Ovary (tissue), 7 donors: ENCODE measurements at regions not wholly inside any gene's neighbourhood (a gene's known extent, or its start where the extent isn't known, plus 50 kb on each side); places are given as distances from the start of the nearest gene placed in this dataset.

Experiments
- DNase-seq, 5 donors: peaks; one replicate each; pipeline ENCODE4 v3.0.0-alpha.2; 2019 to 2020
- H3K27ac ChIP-seq, 2 donors: fragments of 200-600 bp; one replicate each; pipeline versions ENCODE4 v1.5.1 to v1.8.0; 2019 to 2022
- H3K27me3 ChIP-seq: fragments of 200-600 bp; one replicate; pipeline ENCODE4 v1.8.0; 2022
- H3K36me3 ChIP-seq: fragments of 200-600 bp; sonication (generic); one replicate; pipeline ENCODE4 v1.5.1; 2019
- H3K4me1 ChIP-seq: one replicate; pipeline ENCODE4 v1.8.1; 2013; ENCODE audit warnings: mild to moderate bottlenecking, moderate library complexity; ENCODE audit not compliant: insufficient read depth
- H3K4me3 ChIP-seq: fragments of 200-600 bp; sonication (generic); one replicate; pipeline ENCODE4 v1.5.1; 2017
- H3K9me3 ChIP-seq, 2 donors: fragments of 200-600 bp in 1 of 2; sonication (generic) in 1 of 2; one replicate each; pipeline versions ENCODE4 v1.5.1 to v1.8.1; 2013 to 2019; ENCODE audit warnings: mild to moderate bottlenecking in 1 of 2, moderate library complexity in 1 of 2
- EP300 ChIP-seq: sonication (generic); formaldehyde crosslinking; IDR thresholded peaks from one replicate; pipeline ENCODE4 v1.6.1; 2017; ENCODE audit warnings: antibody characterized with exemption
- POLR2A ChIP-seq: fragments of 450-650 bp; IDR thresholded peaks from one replicate; pipeline ENCODE4 v1.6.1; 2017; ENCODE audit warnings: antibody characterized with exemption, mild to moderate bottlenecking, moderate library complexity
- WGBS, 3 donors: extraction: QIAGEN DNeasy Blood & Tissue Kit in 1 of 3; methylation state at CpG; one replicate each; pipeline versions ENCODE4 v1.1.5 to v1.1.7; 2013 to 2017; 5-methylcytosine and 5-hydroxymethylcytosine counted together
- intact Hi-C, 4 donors: fragments of 100-400 bp; cut with DNase I; formaldehyde crosslinking; loops; one replicate each; pipeline versions ENCODE4 v1.11.0 to v1.15.1; 2022 to 2023
- TF ChIP-seq, protein P1 (sequence below), 3 donors: fragments of 450-650 bp in 2 of 3; fragments of 200-600 bp in 1 of 3; IDR thresholded peaks; one replicate each; pipeline versions ENCODE4 v1.5.1 to v1.8.0; 2016 to 2022; ENCODE audit warnings: antibody characterized with exemption in 3 of 3, mild to moderate bottlenecking in 1 of 3
- donor health status: DM: no; HTN: no; CAD: no; lungs with moderate emphysema.
- donor health status: DM: no; HTN: no; CAD: no.
- donor health status: Bipolar disorder and iron deficiency.
- donor health status: DM: no; HTN: no; CAD: no.
- donor health status: DM: yes; HTN: yes; CAD: no.

DNA sequence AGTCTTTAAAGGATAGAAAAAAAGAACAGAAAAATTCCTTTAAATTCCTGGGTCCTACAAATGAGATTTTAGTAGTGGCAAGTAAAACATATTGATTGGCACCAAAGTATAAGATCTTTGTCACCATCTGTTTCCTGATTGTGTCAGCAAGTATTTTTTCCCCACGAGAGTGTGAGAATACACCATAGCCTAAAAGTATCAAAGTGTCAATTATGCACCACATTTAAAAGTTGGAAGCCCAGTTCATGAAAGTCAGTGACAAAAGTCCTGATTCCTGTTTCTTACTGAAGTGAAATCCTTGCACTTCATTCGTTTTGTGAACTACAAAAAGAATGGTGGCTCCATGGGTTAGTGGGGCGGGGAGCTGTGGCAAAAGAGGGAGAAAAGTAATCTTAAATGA, 83.8 kb upstream of the DPH6 start:
- H3K4me1 ChIP-seq: no peaks in the 10 kb centered on the region
- no peaks in the 10 kb centered on the region for H3K36me3 ChIP-seq
- no peaks in the 10 kb centered on the region for H3K9me3 ChIP-seq
- intact Hi-C loops: no loop called here
- DNase-seq: no peak
- no peak overlapping the region for H3K27ac ChIP-seq
- H3K4me3 ChIP-seq: no peak overlapping the region
- TF ChIP-seq POLR2A (no peak), EP300 (no peak)
- TF ChIP-seq, protein P1, sequence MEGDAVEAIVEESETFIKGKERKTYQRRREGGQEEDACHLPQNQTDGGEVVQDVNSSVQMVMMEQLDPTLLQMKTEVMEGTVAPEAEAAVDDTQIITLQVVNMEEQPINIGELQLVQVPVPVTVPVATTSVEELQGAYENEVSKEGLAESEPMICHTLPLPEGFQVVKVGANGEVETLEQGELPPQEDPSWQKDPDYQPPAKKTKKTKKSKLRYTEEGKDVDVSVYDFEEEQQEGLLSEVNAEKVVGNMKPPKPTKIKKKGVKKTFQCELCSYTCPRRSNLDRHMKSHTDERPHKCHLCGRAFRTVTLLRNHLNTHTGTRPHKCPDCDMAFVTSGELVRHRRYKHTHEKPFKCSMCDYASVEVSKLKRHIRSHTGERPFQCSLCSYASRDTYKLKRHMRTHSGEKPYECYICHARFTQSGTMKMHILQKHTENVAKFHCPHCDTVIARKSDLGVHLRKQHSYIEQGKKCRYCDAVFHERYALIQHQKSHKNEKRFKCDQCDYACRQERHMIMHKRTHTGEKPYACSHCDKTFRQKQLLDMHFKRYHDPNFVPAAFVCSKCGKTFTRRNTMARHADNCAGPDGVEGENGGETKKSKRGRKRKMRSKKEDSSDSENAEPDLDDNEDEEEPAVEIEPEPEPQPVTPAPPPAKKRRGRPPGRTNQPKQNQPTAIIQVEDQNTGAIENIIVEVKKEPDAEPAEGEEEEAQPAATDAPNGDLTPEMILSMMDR (IDR thresholded peaks at IDR 0.05): no peak
- WGBS, 3 donors: 84 to 88% (median 88%) methylated on average over 3 of the region's 3 CpGs
- H3K27me3 ChIP-seq: no peaks in the 10 kb centered on the region

DNA sequence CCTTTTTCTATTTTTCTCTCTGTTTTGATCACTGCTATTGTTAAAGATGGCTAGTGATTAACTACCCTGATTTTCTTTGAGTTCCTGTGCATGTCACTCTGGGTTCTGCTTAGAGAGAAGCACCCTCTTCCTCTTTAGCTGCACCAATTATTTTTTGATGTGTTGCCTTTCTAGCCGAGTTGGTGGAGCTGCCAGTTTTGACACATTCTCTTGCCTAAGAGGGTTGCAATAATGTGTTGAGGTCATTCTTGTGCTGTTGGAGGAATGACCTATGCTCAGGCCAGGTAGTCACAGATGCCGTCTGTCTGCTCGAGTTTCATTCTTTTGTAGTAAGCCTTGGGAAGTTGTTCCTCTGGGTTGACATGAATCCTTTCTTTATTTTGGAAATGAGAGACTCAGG, 84.6 kb upstream of the DPH6 start:
- intact Hi-C loops: no loop called here
- Histone ChIP-seq H3K27me3 (no peaks in the 10 kb centered on the region), H3K36me3 (no peaks in the 10 kb centered on the region), H3K9me3 (no peaks in the 10 kb centered on the region), H3K27ac (no peak overlapping the region), H3K4me3 (no peak overlapping the region), H3K4me1 (no peaks in the 10 kb centered on the region)
- no peak for TF ChIP-seq EP300
- TF ChIP-seq, protein P1 (IDR thresholded peaks at IDR 0.05): no peak
- TF ChIP-seq POLR2A: no peak
- DNase-seq: no peak
- 85 to 88% (median 86%) methylated on average over 3 of the region's 3 CpGs for WGBS, 3 donors

DNA sequence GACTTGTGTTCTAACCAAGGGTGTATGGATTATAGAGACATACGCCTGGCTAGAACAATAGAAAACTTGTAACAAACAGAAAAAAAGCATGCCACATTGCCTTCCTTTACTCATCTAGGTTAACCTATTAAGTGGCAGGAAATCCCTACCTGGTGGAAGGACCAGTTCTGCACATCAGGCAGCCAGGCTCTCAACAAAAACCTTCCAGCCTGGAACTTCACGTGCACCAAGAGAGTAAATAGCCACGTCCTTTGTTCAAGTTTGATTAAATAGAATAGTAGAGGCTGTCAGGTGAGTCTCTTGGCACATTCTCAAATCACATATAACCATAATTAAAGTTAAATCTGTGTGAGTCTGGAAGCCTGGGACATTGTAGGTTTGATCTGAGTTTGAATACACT, 85.0 kb upstream of the DPH6 start:
- WGBS, 3 donors: 95 to 98% (median 95%) methylated on average over 3 of the region's 3 CpGs
- DNase-seq: no peak
- H3K4me1 ChIP-seq: no peaks in the 10 kb centered on the region
- no peak overlapping the region for H3K4me3 ChIP-seq
- H3K9me3 ChIP-seq: no peaks in the 10 kb centered on the region
- H3K36me3 ChIP-seq: no peaks in the 10 kb centered on the region
- no peak overlapping the region for H3K27ac ChIP-seq
- intact Hi-C loops: no loop called here
- no peaks in the 10 kb centered on the region for H3K27me3 ChIP-seq
- TF ChIP-seq, protein P1 (IDR thresholded peaks at IDR 0.05): no peak
- TF ChIP-seq EP300 (no peak), POLR2A (no peak)

DNA sequence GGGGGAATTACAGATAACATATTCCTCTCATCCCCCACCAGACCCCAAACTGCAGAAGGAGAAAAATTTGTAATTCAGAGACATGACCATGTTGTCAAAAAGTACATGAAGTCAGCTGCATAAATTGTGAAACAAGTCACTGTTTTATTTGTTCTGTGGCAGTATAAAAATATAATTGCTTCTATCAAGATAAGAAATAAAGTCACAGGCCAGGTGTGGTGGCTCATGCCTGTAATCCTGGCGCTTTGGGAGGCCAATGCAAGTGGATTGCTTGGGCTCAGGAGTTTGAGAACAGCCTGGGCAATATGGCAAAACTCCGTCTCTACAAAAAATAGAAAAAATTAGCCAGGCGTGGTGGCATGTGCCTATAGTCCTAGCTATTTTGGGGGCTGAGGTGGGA, 87.7 kb upstream of the DPH6 start:
- intact Hi-C loops: no loop called here
- 94 to 97% (median 96%) methylated on average over 3 of the region's 3 CpGs for WGBS, 3 donors
- H3K27ac ChIP-seq: no peak overlapping the region

More for the DNA sequence above, 87.7 kb upstream of the DPH6 start:
- Histone ChIP-seq H3K4me3 (no peak overlapping the region), H3K9me3 (no peaks in the 10 kb centered on the region), H3K27me3 (no peaks in the 10 kb centered on the region), H3K36me3 (no peaks in the 10 kb centered on the region), H3K4me1 (no peaks in the 10 kb centered on the region)
- no peak for DNase-seq
- TF ChIP-seq, protein P1 (IDR thresholded peaks at IDR 0.05): no peak
